HG02885 (cell line): ENCODE measurements at regions not wholly inside any gene's neighbourhood (a gene's known extent, or its start where the extent isn't known, plus 50 kb on each side); places are given as distances from the start of the nearest gene placed in this dataset.
"Not testable (repeated sequence)": the region's sequence is repeated elsewhere in the genome, so short reads cannot be mapped to it uniquely, and the experiment has no call there.

Experiments
- ATAC-seq: cut with Tn5 transposase; IDR thresholded peaks from one replicate; pipeline ENCODE4 v1.9.1; 2021; ENCODE audit warnings: mild to moderate bottlenecking; ENCODE audit not compliant: unreplicated experiment, poor library complexity

DNA sequence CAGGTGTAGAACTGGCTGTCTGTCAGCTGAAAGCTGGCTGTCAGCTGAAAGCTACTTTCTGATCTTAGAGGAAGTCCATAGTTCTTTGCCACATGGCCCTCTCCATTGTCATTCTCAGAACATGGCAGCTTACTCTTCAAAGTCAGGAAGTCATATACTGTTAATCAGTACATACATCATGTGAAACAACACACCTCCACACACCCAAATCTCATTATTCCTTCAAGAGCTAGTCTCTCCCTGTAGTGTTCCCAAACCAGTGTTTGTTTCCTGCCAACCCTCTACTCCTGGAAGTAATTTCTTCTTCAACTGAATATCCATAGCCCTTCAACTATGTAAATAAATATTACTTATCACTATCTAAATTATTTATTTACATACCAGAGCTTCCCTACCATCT, 58.9 kb downstream of the OR5AK2 start:
- no peak for ATAC-seq

DNA sequence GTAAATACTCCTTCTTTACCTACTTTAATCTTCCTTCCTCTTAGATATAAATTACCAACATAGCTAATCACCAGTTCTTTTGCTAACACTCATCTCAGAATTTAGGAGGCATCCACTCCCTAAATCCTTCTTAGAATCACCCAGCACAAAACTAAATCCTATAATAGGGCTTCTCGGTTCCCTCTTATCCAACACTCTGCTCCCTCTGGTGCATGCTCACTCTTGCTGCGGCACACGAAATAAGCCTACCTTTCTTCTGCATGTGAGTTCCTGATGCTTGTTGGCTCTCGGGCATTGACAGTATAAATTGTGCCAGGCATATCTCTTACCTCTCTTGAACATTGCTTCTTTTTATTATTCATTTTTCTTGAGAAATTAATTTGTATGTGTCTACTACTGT, 61.0 kb downstream of the OR5AK2 start:
- ATAC-seq: no peak

GRCh38 chr11:57054817-57055216, 66.1 kb downstream of the OR5AK2 start:
- ATAC-seq: no peak

DNA sequence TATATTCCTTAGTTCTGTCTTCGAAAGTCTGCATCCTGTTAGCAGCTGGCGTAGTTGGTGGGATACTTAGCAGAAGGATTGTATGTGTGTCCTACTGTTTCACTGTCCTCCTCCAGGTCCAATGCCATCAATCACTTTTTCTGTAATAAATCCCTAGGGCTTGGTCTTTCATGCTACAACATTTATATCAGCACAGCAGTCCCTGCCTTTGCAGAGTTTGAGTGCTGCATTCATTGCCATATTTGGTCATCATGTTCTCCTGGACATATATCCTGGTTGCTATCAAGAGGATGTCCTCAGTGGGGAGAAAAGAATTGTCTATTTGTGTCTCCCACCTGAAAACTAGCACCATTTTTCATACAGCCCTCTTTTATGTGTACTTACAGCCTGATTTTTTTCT, 67.0 kb downstream of the OR5AK2 start:
- ATAC-seq: no peak

DNA sequence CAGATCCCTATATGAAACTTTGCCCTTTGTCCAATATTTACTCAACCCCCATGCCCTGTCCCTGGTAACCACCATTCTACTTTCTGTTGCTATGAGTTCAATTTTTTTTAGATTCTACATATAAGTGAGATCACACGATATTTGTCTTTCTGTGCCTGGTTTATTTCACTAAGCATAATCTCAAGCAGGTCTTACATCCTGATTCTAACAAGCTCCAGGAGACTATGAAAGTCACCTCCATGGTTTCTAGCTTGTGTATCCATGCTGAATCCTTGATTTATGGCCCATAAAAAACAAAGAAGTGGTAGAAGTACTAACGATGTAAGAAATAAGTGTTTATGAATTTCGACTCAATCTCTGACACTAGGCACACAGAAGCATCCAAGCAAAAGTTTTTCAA, 68.0 kb downstream of the OR5AK2 start:
- no peak for ATAC-seq

GRCh38 chr11:57057561-57057960, 68.8 kb downstream of the OR5AK2 start:
- no peak for ATAC-seq

GRCh38 chr11:57062957-57063356, 74.2 kb downstream of the OR5AK2 start:
- ATAC-seq: not testable (repeated sequence)

- ATAC-seq: no peak
Observed at GRCh38 chr11:57069942-57070341, 81.2 kb downstream of the OR5AK2 start.

- no peak for ATAC-seq
Observed at GRCh38 chr11:57071829-57072228, 83.1 kb downstream of the OR5AK2 start.

DNA sequence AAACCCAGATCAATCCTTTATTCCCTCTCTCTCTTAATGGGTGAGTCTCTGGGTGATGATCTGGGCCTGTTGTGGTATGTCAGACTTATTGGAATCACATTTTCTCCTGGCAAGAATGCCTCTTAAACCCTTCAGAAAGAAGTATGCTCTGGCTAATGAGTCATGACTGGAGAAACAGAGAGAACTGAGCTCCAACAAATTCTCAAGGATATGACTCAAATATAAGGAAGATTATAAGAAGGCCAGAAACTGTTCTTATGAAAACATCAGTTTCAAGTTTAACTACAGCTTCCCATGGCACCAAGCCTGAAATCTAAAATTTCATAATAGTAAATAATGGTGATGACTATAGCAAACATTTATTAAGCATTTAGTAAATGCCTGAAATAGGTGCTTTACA, 83.9 kb downstream of the OR5AK2 start:
- ATAC-seq: no peak

DNA sequence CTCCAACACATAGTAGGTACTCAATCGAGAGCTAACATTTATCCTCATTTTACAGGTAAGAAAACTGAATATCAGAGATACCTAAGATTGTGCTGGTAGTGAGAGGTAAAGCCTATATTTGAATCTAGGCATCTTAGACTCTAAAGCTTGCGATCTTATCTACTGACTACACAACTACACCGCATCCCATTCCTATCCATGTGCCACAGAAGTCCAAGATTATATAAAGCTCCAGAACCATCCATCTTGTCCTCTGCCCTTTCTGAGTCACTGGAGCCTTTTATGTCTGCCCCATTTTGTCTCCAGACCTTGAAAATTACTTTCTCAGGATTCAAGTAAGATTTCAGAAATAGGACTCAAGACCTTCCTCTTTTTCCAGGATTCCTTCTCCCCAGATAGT, 84.4 kb downstream of the OR5AK2 start:
- ATAC-seq: no peak

GRCh38 chr11:57081356-57081755, 92.6 kb downstream of the OR5AK2 start:
- ATAC-seq: no peak

GRCh38 chr11:57082125-57082524, 93.4 kb downstream of the OR5AK2 start:
- no peak for ATAC-seq

DNA sequence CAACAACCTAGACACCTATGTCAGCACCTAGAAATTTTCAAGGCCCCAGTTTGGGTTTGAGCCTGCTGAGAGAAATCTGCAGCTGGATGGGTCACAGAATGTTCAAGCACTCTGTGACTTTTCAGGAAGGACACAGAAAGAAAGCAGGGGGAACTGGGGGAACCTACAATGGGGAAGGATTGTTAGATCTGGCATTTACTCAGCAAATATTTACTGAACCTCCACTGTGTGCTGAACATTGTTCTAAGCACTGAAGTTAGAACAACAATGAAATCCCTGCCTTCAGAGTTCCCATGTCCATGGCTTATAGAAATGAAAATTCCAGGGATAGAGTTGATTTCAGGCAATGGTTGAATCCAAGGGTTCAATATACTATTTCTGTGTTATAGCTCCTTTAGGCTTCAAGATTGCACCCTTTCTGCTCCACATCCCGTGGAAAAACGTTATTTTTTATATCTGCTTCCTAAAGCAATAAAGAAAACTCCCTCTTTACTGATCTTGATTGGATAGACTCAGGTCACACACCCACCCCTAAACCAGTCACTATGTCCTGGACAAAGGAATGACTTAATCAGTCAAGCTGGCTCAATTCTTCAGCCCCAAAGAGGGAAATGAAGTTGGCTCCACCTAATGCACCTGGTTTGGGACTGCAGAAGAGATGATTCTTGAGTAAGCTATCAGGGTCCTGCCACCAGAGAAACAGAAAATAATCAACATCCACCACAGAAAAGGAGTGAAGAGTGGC, 95.1 kb downstream of the OR5AK2 start:
- ATAC-seq: no peak

- no peak for ATAC-seq
Observed at GRCh38 chr11:57085611-57086010, 96.1 kb upstream of the LRRC55 start.

GRCh38 chr11:57087991-57088390, 93.8 kb upstream of the LRRC55 start:
- ATAC-seq: no peak

DNA sequence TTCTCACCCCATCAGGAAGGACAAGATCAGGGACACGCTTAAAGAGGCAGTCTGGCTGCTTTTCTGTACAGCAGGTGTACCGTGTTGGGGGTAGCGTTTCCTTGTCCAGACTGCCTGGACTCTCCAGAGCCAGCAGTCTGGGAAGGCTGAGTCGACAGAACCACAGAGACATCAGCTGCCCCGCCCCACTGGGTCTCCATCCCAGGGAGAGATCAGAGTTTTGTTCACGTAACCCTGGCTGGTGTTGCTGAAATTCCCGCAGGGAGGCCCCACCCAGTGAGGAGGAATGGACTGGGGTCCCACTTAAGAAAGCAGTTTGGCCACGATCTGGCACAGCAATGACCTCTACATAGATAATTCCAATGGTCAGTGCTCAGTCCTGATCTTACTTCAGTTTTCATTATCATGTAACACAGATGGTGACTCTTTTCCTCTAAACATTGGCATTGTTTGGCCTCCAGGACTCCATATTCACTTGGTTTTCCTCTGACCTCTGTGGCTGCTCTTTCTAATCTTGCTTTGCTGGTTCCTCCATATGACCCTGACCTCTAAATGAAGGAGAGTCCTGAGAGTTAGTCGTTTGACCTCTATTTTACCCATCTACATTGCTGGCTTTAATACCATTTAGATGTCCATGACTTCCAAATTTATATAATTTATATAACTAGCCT, 89.6 kb upstream of the LRRC55 start:
- no peak for ATAC-seq

DNA sequence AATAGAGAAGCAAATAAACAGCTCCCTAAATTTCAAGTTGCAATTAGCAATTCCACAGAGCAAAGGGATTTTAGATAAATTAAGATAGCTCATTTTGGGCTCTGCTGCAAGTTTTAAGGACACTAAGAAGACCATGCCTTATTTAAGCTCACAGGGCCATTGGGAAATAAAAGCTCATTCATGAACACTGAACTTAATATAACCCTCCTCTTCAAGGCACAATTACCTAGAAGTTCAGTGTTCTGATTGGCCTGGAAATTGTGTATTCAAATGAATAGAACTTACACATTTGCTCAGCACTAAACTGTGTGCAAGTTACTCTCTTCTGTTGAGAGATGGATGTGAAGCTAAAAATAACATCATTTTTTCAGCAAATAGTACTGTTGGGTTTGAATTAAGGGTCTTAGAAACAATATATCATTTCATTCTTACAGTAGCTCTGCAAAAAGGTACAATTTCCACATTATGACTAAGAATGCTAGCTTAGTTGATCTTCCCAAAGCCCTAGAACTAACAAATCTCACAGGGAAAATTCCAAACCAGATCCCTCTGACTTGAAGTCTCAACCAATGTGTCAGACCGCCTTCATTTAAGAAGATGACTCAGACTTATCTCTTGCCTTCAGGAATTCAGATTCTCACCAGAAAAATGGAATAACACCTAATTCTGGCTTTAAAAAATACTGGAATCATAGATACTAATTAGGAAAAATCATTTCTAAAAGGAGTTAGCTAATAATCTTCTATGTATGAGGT, 87.4 kb upstream of the LRRC55 start:
- ATAC-seq: no peak

- ATAC-seq: peak; percentile 70
Observed at GRCh38 chr11:57095417-57095816, 86.3 kb upstream of the LRRC55 start.

GRCh38 chr11:57095896-57096295, 85.9 kb upstream of the LRRC55 start:
- ATAC-seq: no peak

- no peak for ATAC-seq
Observed at GRCh38 chr11:57097149-57097548, 84.6 kb upstream of the LRRC55 start.
